GM10266 (cell line): ENCODE measurements at regions not wholly inside any gene's neighbourhood (a gene's known extent, or its start where the extent isn't known, plus 50 kb on each side); places are given as distances from the start of the nearest gene placed in this dataset.
"Not testable (repeated sequence)": the region's sequence is repeated elsewhere in the genome, so short reads cannot be mapped to it uniquely, and the experiment has no call there.

Experiments
- DNase-seq: peaks from one replicate; pipeline ENCODE4 v3.0.0; 2012; ENCODE audit errors: extremely low spot score
- TF ChIP-seq, protein P1 (sequence below): IDR thresholded peaks from 2 replicates; pipeline ENCODE4 v1.5.1; 2012; ENCODE audit warnings: mild to moderate bottlenecking, low read depth; ENCODE audit not compliant: control insufficient read depth, insufficient read depth; ENCODE audit errors: missing control alignments

DNA sequence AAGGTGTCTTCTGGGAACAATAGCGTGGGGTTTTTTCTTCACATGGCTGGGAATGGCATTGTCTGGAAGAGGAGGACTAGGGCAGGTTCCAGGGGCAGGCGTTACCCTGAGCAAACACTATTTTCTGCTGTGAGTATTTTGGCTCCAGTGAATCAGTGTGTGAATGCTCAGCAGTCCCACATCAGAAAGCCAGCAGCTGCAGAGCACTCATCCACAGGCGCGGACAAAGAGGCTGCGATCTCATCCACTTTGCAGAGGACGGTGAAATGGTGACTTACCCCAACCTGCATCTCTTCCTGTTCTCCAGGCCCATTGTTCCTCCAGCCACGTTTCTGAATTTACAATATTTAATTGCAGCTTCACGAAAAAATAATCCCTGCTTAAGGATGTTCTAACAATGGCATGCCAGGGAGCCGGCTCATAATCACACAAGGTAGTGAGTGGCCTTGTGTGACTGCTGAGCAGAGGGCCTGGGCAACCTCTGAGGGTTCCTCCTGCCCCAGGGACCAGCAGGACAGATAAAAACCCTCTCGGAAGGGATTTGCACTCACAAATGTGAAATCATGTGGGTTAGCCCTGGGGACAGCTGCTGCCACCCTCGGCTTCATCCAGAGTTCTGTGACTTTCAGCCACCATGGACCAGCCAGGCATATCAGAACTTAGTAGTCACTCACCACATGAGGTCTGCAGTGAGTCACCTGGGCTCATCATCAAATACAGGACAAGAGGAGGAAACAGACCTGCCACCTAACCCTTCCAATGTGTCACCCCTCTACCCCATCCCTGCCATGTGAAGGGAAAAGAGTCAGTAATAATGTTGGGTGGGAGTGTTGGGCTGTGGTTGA, 65.0 kb upstream of the EN2 start:
- no peak for DNase-seq
- TF ChIP-seq, protein P1, sequence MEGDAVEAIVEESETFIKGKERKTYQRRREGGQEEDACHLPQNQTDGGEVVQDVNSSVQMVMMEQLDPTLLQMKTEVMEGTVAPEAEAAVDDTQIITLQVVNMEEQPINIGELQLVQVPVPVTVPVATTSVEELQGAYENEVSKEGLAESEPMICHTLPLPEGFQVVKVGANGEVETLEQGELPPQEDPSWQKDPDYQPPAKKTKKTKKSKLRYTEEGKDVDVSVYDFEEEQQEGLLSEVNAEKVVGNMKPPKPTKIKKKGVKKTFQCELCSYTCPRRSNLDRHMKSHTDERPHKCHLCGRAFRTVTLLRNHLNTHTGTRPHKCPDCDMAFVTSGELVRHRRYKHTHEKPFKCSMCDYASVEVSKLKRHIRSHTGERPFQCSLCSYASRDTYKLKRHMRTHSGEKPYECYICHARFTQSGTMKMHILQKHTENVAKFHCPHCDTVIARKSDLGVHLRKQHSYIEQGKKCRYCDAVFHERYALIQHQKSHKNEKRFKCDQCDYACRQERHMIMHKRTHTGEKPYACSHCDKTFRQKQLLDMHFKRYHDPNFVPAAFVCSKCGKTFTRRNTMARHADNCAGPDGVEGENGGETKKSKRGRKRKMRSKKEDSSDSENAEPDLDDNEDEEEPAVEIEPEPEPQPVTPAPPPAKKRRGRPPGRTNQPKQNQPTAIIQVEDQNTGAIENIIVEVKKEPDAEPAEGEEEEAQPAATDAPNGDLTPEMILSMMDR = no peak

DNA sequence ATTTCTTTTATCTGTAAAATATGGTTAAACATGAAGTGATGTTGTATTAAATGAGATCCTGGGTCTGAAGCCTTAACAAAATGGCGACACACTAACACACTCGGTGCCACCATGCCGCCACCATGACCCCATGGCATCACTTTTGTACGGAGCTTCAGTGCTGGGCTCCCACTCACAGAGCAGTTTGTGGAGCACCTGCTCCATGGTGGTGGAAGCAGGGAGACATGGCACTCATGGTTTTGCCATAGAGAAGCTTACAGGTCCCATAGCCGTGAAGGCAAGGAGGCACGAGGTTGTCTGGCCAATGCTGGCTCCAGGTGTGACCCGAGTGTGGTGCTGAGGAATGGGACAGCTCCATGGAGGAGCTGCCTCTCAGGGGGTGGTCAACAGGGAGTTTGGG, 63.5 kb upstream of the EN2 start:
- DNase-seq = no peak
- TF ChIP-seq, protein P1 = no peak

DNA sequence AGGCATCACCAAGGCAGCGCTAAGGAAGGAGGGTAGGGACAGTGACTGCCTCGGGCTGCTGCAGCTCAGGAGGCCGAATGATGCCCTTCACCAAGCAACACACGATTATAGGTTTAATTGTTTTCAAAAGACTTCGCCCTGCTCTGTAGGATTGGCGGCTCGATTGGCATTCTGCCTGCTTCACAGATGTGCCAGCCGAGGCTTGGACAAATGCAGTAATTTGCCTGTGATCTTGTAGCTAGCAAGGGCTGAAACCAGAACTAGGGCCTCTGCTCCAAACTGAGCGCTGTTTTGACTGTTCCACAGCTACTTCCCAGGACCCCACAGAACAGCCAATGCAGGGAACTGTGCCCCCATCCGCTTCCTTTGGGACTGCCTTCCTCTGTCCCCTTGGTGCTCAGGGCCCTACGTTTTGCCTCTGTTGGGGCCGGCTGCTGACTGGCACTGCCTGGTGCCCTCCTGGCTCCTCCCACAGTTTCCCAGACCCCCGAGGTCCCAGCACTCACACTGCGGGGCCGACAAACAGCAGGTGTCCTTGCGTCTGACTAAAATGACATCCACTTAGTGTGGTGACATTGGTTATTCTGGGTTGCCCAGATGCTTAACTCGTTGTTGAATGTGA, 62.6 kb upstream of the EN2 start:
- TF ChIP-seq, protein P1 = no peak
- no peak for DNase-seq

DNA sequence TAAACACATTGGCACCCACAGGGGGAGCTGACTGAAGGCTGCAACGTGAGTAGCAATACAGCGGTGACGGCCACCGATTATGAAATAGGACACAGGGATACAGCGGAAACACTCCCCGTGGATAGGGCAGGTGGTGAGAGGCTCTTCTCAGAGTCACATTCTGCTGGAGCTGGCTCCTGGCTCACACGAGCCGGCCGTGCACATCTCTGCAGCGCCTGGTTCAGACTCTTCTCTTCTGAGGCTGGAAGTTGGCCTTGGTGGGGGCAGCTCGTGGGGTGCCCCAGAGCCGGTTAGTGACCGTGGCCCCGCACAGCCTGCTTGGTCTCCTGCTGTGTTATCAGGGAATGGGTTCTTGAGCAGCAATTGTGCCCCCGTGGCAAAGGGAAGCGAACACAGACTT, 61.3 kb upstream of the EN2 start:
- DNase-seq = no peak
- TF ChIP-seq, protein P1 = no peak

DNA sequence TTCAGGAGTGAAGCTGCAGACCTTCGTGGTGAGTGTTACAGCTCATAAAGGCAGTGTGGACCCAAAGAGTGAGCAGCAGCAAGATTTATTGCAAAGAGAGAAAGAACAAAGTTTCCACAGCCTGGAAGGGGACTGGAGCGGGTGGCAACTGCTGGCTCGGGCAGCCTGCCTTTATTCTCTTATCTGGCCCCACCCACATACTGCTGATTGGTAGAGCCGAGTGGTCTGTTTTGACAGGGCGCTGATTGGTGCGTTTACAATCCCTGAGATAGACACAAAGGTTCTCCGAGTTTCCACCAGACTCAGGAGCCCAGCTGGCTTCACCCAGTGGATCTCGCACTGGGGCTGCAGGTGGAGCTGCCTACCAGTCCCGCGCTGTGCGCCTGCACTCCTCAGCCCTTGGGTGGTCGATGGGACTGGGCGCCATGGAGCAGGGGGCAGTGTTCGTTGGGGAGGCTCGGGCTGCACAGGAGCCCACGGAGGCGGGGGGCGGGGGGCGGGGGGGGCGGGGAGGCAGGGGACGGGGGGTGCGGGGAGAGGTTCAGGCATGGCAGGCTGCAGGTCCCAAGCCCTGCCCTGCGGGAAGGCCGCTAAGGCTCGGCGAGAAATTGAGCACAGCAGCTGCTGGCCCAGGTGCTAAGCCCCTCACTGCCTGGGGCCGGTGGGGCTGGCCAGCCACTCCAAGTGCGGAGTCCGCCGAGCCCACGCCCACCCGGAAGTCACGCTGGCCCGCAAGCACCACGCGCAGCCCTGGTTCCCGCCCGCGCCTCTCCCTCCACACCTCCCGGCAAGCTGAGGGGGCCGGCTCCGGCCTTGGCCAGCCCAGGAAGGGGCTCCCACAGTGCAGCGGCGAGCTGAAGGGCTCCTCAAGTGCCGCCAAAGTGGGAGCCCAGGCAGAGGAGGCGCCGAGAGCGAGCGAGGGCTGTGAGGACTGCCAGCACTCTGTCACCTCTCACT, 59.9 kb upstream of the EN2 start:
- DNase-seq = not testable (repeated sequence)

DNA sequence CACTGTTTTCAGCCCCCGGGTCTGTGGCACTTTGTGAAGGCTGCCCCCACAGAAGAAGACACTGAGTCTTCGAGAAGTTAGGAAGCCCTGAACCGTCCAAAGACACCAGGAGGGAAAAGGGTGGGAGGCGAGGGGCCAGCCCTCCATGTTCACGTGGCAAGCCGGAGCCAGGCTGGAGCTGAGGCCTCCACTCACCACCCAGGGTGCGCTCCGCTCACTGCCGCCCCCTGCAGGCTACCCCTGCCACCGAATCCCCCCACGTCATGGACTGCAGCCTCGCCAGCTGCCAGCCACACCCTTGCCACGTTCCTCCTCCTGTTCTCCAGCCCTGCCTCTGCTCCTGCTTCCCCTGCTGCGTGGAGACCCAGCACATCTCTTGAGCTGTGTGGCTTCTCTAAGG, 59.0 kb upstream of the EN2 start:
- no peak for DNase-seq
- TF ChIP-seq, protein P1 = peak; percentile 37

DNA sequence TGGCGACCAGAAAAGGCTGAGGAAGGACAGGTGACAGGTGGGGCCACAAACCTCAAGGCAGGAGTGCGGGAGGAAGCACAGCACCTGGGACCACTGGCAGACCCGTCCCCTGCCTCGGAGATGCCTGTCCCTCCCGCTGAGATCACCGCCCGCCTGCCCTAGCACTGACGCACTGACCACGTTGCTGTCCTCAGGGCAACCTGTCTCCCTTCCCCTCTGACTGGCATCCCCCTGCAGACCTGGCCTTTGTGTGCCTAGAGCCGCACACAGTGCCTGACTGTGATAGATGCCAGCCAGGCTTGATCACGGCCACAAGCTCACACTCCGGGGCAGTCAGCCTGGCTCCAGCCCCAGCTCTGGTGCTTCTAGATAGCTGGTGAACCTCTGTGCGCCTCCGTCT, 58.4 kb upstream of the EN2 start:
- TF ChIP-seq, protein P1 = no peak
- no peak for DNase-seq
